MM.1S (cell line): ENCODE measurements at regions not wholly inside any gene's neighbourhood (a gene's known extent, or its start where the extent isn't known, plus 50 kb on each side); places are given as distances from the start of the nearest gene placed in this dataset.

ENCODE experiments used
- DNase-seq: peaks from one replicate; pipeline ENCODE4 v3.0.0-alpha.2; 2015
- H2AFZ ChIP-seq: fragments of 300-600 bp; sonication (generic); 2 replicates; pipeline ENCODE4 v1.6.0; 2016; ENCODE audit warnings: antibody characterized with exemption, low read length
- H3F3A ChIP-seq: fragments of 300-600 bp; sonication (generic); 2 replicates; pipeline ENCODE4 v1.6.1; 2016; ENCODE audit warnings: mild to moderate bottlenecking, antibody characterized with exemption, low read length, moderate library complexity, mixed read lengths; ENCODE audit not compliant: insufficient read depth
- H3K27ac ChIP-seq: fragments of 300-600 bp; sonication (generic); 2 replicates; pipeline ENCODE4 v1.5.1; 2016; ENCODE audit warnings: mild to moderate bottlenecking, low read length
- H3K27me3 ChIP-seq: fragments of 300-600 bp; sonication (generic); replicated peaks from 2 replicates; pipeline ENCODE4 v1.6.0; 2016; ENCODE audit warnings: low read length; ENCODE audit not compliant: insufficient read depth
- H3K36me3 ChIP-seq: fragments of 300-600 bp; sonication (generic); replicated peaks from 2 replicates; pipeline ENCODE4 v1.6.1; 2016; ENCODE audit warnings: mild to moderate bottlenecking, low read length, mixed read lengths; ENCODE audit not compliant: insufficient read depth
- H3K4me1 ChIP-seq: fragments of 300-600 bp; sonication (generic); 2 replicates; pipeline ENCODE4 v1.6.1; 2016; ENCODE audit warnings: low read length, mixed read lengths
- H3K4me2 ChIP-seq: fragments of 300-600 bp; sonication (generic); 2 replicates; pipeline ENCODE4 v1.6.0; 2016; ENCODE audit warnings: low read depth, low read length
- H3K4me3 ChIP-seq: fragments of 300-600 bp; sonication (generic); 2 replicates; pipeline ENCODE4 v1.5.1; 2016; ENCODE audit warnings: low read length, mixed read lengths
- H3K79me2 ChIP-seq: fragments of 300-600 bp; sonication (generic); 2 replicates; pipeline ENCODE4 v1.6.1; 2016; ENCODE audit warnings: mixed run types, low read length, mixed read lengths
- H3K9ac ChIP-seq: fragments of 300-600 bp; sonication (generic); 2 replicates; pipeline ENCODE4 v1.6.1; 2016; ENCODE audit warnings: low read length, mixed read lengths
- H3K9me2 ChIP-seq: fragments of 300-600 bp; sonication (generic); replicated peaks from 2 replicates; pipeline ENCODE4 v1.6.1; 2016; ENCODE audit warnings: mild to moderate bottlenecking, low read length, mixed read lengths; ENCODE audit not compliant: insufficient read depth
- H3K9me3 ChIP-seq: fragments of 300-600 bp; sonication (generic); replicated peaks from 2 replicates; pipeline ENCODE4 v1.6.1; 2016; ENCODE audit warnings: mild to moderate bottlenecking, low read length, mixed read lengths; ENCODE audit not compliant: insufficient read depth
- H4K20me1 ChIP-seq: fragments of 300-600 bp; sonication (generic); 2 replicates; pipeline ENCODE4 v1.6.1; 2016; ENCODE audit warnings: mild to moderate bottlenecking, low read length, moderate library complexity, mixed read lengths; ENCODE audit not compliant: insufficient read depth
- CTCF ChIP-seq: fragments of 300-600 bp; sonication (generic); IDR thresholded peaks from 2 replicates; pipeline ENCODE4 v1.5.1; 2016; ENCODE audit warnings: antibody characterized with exemption, low read length, mixed read lengths
- EZH2 ChIP-seq: fragments of 300-600 bp; sonication (generic); optimal IDR thresholded peaks from 2 replicates; pipeline ENCODE3; 2017; ENCODE audit warnings: low read depth, mild to moderate bottlenecking, antibody characterized with exemption, low read length, mixed read lengths
- EZH2phosphoT487 ChIP-seq: fragments of 300-600 bp; sonication (generic); IDR thresholded peaks from 2 replicates; pipeline ENCODE4 v1.6.1; 2018; ENCODE audit warnings: antibody characterized with exemption, low read length

- Histone ChIP-seq H3K9me2 (no peaks in the 10 kb centered on the region), H3K4me3 (no peak overlapping the region), H3K27ac (no peak overlapping the region), H3K79me2 (no peaks in the 10 kb centered on the region; the same call in 1 of the 2 replicates), H3K4me1 (peaks cover 22% of the 10 kb centered on the region), H3K4me2 (no peak overlapping the region), H3K27me3 (no peaks in the 10 kb centered on the region), H3K9me3 (no peaks in the 10 kb centered on the region), H3K36me3 (no peaks in the 10 kb centered on the region), H2AFZ (no peak overlapping the region), H4K20me1 (no peaks in the 10 kb centered on the region), H3K9ac (no peak overlapping the region), H3F3A (peaks cover 14% of the 10 kb centered on the region)
- TF ChIP-seq EZH2 (no peak), CTCF (no peak), EZH2phosphoT487 (no peak)
- no peak for DNase-seq
Measured at GRCh38 chr18:23354625-23355024, 98.5 kb upstream of the RIOK3 start.

GRCh38 chr18:23355206-23355605 is 97.9 kb upstream of the RIOK3 start:
- peaks cover 14% of the 10 kb centered on the region for H3F3A ChIP-seq
- no peak for DNase-seq
- TF ChIP-seq EZH2 (no peak), EZH2phosphoT487 (no peak), CTCF (no peak)
- no peak overlapping the region for H3K9ac ChIP-seq
- no peaks in the 10 kb centered on the region for H3K36me3 ChIP-seq
- no peaks in the 10 kb centered on the region for H3K9me2 ChIP-seq
- H3K9me3 ChIP-seq: no peaks in the 10 kb centered on the region
- H4K20me1 ChIP-seq: no peaks in the 10 kb centered on the region
- H3K4me1 ChIP-seq: peaks cover 22% of the 10 kb centered on the region
- H3K27ac ChIP-seq: no peak overlapping the region
- no peak overlapping the region for H2AFZ ChIP-seq
- H3K4me2 ChIP-seq: no peak overlapping the region
- no peak overlapping the region for H3K4me3 ChIP-seq
- no peaks in the 10 kb centered on the region; the same call in 1 of the 2 replicates for H3K79me2 ChIP-seq
- no peaks in the 10 kb centered on the region for H3K27me3 ChIP-seq

GRCh38 chr18:23356424-23356823 is 96.7 kb upstream of the RIOK3 start:
- Histone ChIP-seq H3K4me3 (no peak overlapping the region), H3K9me2 (no peaks in the 10 kb centered on the region), H3K9me3 (no peaks in the 10 kb centered on the region), H3K36me3 (no peaks in the 10 kb centered on the region), H3K9ac (no peak overlapping the region), H3F3A (peaks cover 14% of the 10 kb centered on the region), H2AFZ (no peak overlapping the region), H4K20me1 (no peaks in the 10 kb centered on the region), H3K4me2 (no peak overlapping the region), H3K27ac (no peak overlapping the region), H3K27me3 (no peaks in the 10 kb centered on the region), H3K4me1 (peaks cover 22% of the 10 kb centered on the region), H3K79me2 (no peaks in the 10 kb centered on the region; the same call in 1 of the 2 replicates)
- TF ChIP-seq CTCF (no peak), EZH2 (no peak), EZH2phosphoT487 (no peak)
- no peak for DNase-seq
